KBM-7 (cell line): ENCODE measurements at regions not wholly inside any gene's neighbourhood (a gene's known extent, or its start where the extent isn't known, plus 50 kb on each side); places are given as distances from the start of the nearest gene placed in this dataset.

Source experiments
- DNase-seq: peaks from one replicate; pipeline ENCODE4 v3.0.0-alpha.2; 2015
- in situ Hi-C: fragments of 300-500 bp; cut with MboI; formaldehyde crosslinking; loops from 2 replicates; pipeline ENCODE4 v1.14.3; 2020; ENCODE audit warnings: low sequenced_read_pairs, low pct_unique_long_range_greater_than_20kb, mixed read lengths

DNA sequence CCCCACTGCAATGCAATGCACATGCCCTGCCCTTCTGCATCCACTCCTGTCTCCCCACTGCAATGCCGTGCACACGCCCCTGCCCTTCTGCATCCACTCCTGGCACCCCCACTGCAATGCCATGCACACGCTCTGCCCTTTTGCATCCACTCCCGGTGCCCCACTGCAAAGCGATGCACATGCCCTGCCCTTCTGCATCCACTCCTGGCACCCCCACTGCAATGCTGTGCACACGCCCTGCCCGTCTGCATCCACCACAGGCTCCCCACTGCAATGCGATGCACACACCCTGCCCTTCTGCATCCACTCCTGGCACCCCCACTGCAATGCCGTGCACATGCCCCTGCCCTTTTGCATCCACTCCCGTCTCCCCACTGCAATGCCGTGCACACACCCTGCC lies 98.1 kb downstream of the KCTD15 start:
- in situ Hi-C loops, result no loop called here
- no peak for DNase-seq

GRCh38 chr19:33895366-33895765 lies 98.7 kb downstream of the KCTD15 start:
- in situ Hi-C loops, result no loop called here
- DNase-seq, result no peak

DNA sequence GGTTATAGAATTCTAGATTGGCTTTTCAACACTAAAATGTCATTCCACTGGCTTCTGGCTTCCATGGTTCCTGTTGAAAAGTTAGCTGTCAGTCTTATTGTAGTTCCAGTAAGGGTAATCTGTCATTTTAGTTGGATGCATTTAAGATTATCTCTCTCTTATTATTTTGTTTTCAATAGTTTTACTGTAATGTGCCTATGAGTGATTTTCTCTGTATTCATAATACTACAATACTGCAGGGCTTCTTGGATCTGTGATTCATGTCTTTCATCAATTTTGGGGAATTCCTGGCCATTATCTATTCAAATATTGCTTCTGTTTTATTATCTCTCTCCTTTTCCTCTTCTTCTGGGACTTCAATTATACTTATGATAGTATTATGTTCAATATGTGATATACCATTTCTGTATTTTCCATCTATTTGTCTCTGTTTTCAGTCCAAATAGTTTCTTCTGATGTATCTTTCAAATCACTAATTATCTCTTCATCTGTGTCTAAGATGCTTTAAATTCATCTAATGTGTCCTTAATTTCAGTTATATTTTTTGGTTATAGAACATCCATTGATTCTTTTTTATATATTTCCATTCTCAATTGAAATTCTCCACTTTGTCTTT lies 101.5 kb downstream of the KCTD15 start:
- DNase-seq, result no peak
- in situ Hi-C loops, result no loop called here

DNA sequence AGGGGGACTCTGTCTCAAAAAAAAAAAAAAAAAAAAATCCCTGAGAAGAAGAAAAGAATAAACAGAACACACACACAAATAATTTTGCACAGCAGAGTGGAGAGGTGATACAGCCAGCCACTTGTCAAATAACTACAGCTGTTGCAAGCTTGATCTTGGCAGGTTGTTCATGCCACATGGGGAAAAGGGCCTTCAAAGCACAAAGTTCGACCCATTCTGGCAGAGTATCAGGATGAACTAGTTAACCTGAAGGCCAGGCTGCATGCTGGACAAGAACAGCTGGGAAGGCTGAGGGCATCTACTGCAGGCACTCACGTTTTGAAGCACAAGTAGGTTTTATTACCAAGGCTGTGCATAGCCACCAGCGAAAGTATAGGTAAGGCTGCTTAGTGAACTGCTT lies 104.1 kb downstream of the KCTD15 start:
- no peak for DNase-seq
- in situ Hi-C loops, result no loop called here

DNA sequence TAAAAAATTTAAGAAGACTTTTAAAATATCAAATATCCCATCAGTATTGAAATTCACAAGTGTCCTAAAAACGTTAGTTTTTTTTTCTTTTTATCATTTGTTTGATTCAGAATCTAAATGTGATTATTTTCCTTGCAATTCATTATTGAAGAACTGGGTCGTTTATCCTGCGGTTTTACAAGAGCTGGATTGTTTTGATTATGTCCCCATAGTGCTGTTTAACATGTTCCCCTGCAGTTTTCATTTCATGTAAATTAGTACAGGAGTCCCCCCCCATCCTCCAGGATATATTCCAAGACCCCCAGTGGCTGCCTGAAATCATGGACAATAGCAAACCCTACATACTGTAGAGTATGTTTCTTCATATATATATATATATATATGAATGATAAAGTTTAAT lies 105.7 kb downstream of the KCTD15 start:
- in situ Hi-C loops, result no loop called here
- no peak for DNase-seq

- DNase-seq, result no peak
- in situ Hi-C loops, result no loop called here
Measured at GRCh38 chr19:33902802-33903488, 106.3 kb downstream of the KCTD15 start.

GRCh38 chr19:33903489-33903850 lies 106.8 kb downstream of the KCTD15 start:
- DNase-seq, result no peak
- in situ Hi-C loops, result no loop called here

DNA sequence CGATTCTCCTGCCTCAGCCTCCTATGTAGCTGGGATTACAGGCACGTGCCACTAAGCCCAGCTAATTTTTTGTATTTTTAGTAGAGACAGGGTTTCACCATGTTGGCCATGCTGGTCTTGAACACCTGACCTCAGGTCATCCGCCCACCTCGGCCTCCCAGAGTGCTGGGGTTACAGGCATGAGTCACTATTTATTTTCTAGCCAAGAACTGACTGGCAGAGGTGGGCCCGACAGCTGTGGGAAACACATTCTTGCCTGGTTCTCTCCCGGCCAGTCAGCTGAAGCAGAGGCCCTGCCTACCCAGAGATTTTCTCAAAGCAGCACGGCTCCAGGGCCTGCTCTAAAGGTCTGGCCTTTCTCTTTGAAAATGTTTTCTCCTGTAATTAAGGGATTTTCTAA lies 108.0 kb downstream of the KCTD15 start:
- no peak for DNase-seq
- in situ Hi-C loops, result no loop called here

GRCh38 chr19:33905473-33905936 lies 108.8 kb downstream of the KCTD15 start:
- no peak for DNase-seq
- in situ Hi-C loops, result no loop called here

GRCh38 chr19:33905937-33906577 lies 109.4 kb downstream of the KCTD15 start:
- in situ Hi-C loops, result no loop called here
- DNase-seq, result no peak

- DNase-seq, result no peak
- in situ Hi-C loops, result no loop called here
Measured at GRCh38 chr19:33906578-33907335, 110.1 kb downstream of the KCTD15 start.

DNA sequence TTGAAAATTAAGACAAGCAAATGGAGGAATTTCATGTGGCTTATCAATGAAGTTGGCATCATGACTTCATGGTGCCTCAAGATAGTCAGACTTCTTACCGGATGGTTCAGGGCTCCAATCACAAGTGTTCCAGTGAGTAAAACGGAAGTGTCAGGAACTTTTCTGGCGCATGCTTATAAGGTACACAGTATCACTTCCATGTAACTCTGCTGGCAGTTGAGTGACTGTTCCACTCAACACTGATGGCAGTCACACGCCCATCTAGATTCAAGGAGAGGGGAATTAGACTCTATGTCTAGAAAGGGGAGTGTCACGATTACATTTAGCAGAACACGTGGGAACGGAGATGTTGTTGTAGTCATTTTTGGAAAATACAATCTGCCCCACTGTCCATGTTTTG lies 114.3 kb downstream of the KCTD15 start:
- in situ Hi-C loops, result no loop called here
- no peak for DNase-seq

- in situ Hi-C loops, result no loop called here
- DNase-seq, result no peak
Measured at GRCh38 chr19:33914599-33914998, 117.9 kb downstream of the KCTD15 start.

- in situ Hi-C loops, result no loop called here
- no peak for DNase-seq
Measured at GRCh38 chr19:33916792-33917191, 120.1 kb downstream of the KCTD15 start.

DNA sequence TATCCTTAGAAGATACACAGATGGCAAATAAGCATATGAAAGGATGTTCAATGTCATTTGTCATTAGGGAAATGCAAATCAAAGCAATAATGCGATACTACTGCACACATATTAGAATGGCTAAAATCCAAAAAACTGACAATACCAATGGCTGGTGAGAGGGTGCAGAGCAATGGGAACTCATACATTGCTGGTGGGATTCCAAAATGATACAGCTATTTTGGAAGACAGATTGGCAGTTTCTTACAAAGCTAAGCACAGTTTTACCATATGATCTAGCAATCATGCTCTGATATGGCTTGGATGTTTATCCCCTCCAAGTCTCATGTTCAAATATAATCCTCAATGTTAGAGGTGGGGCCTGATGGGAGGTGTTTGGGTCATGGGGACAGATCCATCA lies 122.6 kb downstream of the KCTD15 start:
- in situ Hi-C loops, result no loop called here
- DNase-seq, result no peak

DNA sequence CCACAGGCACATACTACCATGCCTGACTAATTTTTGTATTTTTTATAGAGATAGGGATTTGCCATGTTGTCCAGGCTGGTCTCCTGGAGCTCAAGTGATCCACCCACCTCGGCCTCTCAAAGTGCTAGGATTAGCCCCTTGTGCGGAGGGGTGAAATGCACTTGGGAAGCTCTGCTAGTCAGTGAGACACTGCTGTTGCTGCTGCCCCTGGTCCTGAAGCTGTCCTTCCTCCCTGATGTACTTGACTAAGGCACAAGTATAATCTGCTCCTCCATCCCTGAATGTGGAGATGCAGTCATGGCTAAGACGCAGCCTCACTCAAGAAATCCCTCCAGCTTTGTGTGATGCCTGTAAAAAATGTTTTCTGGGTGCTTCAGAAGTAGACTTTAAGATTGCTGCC lies 124.5 kb downstream of the KCTD15 start:
- in situ Hi-C loops, result no loop called here
- DNase-seq, result no peak

DNA sequence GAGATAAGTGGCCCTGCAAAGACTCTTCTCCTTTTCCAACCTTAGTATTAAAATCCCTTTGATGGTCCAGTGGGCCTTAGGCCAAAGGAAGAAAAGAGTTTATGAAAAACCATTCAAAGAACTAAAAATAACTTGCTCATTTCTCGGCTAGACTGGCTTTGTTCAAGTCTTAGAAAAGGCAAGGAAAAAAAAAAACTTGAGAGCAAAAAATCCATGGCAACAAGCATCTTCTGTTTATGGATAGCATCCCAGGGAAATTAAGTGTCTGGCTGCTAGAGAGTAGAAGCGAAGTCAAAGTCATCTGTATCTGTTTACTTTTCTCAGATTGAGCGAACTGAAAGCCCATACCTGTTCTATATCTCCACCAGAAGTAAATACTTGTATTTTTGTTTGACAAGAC lies 129.6 kb downstream of the KCTD15 start:
- in situ Hi-C loops, result no loop called here
- DNase-seq, result no peak

DNA sequence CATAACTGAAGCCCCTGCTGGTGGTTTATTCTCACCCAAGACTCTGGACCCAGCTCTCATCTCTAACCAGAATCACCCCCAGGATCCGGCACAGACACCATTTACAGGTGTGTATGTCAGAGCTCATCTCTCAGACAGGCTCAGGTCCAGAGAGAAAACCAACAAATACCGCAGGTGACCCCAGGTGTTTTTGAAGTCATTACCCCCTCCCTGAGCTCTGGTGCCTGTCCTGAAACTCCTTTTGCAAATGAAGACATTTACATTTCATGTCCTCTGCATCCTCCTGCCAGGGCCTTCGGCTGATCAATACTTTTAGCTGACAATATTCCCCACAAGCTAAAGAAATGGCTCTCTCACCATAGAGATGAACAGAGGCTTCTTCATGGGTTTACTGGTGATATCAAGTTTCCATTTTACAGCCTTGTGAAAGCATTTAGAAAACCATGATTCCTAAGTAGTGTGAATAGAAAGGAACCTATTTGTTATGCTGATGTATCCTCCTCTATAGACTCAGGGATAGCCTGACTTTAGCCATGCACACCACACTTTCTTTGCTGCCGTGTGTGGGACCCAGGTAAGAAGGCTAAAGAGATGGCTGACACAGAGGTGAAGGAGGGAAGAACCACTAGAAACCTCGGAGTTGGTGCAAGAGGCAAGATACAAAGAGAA lies 131.3 kb downstream of the KCTD15 start:
- in situ Hi-C loops, result no loop called here
- DNase-seq, result no peak

DNA sequence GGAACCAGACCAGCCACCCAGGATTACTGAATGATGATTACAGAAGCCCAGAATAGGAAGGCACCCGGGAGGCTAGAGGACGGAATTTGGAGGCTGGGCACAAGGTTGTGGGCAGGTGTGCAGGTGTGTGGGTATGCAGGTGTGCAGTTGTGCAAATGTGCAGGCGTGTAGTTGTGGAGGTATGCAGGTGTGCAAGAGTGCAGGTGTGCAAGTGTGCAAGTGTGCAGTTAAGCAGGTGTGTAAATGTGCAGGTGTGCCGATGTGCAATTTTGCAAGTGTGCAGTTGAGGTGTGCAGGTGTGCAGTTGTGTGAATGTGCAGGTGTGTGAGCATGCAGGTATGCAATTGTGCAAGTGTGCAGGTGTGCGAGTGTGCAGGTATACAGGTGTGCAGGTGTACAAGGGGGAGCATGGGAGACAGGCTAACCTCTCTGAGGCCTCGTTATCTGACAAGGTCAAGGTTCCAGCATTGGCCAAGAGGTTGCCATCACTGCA lies 131.8 kb downstream of the KCTD15 start:
- no peak for DNase-seq
- in situ Hi-C loops, result no loop called here
